ENCODE measurements at regions not wholly inside any gene's neighbourhood (a gene's known extent, or its start where the extent isn't known, plus 50 kb on each side); places are given as distances from the start of the nearest gene placed in this dataset.

GRCh38 chr18:10295751-10296150, 158.7 kb upstream of the APCDD1 start:
- Histone ChIP-seq H3K9me3 (ENCODE audit: severe bottlenecking) (no peaks in the 10 kb centered on the region), H3K27me3 (ENCODE audit: insufficient read depth, poor library complexity, severe bottlenecking) (no peaks in the 10 kb centered on the region), H3K36me3 (ENCODE audit: low read depth) (no peaks in the 10 kb centered on the region), H3K27ac (ENCODE audit: poor library complexity, severe bottlenecking) (no peak overlapping the region), H3K4me1 (ENCODE audit: insufficient read depth, poor library complexity, severe bottlenecking) (no peaks in the 10 kb centered on the region), H3K4me3 (ENCODE audit: severe bottlenecking) (no peak overlapping the region)
- DNase-seq (ENCODE audit: low spot score): no peak
- ATAC-seq (ENCODE audit: low read depth): no peak
- no peak for TF ChIP-seq CTCF (IDR thresholded peaks at IDR 0.05; ENCODE audit: poor library complexity, severe bottlenecking)

- ATAC-seq (ENCODE audit: low read depth): no peak
- H3K36me3 ChIP-seq (ENCODE audit: low read depth): no peaks in the 10 kb centered on the region
- TF ChIP-seq CTCF (IDR thresholded peaks at IDR 0.05; ENCODE audit: poor library complexity, severe bottlenecking): no peak
Measured at GRCh38 chr18:10296491-10296890, 157.9 kb upstream of the APCDD1 start.

GRCh38 chr18:10297086-10297485, 157.3 kb upstream of the APCDD1 start:
- H3K4me1 ChIP-seq (ENCODE audit: insufficient read depth, poor library complexity, severe bottlenecking): no peaks in the 10 kb centered on the region
- H3K36me3 ChIP-seq (ENCODE audit: low read depth): no peaks in the 10 kb centered on the region
- ATAC-seq (ENCODE audit: low read depth) (no peak), DNase-seq (ENCODE audit: low spot score) (no peak)
- H3K4me3 ChIP-seq (ENCODE audit: severe bottlenecking): no peak overlapping the region
- H3K27me3 ChIP-seq (ENCODE audit: insufficient read depth, poor library complexity, severe bottlenecking): no peaks in the 10 kb centered on the region
- H3K9me3 ChIP-seq (ENCODE audit: severe bottlenecking): no peaks in the 10 kb centered on the region
- TF ChIP-seq CTCF (IDR thresholded peaks at IDR 0.05; ENCODE audit: poor library complexity, severe bottlenecking): no peak
- no peak overlapping the region for H3K27ac ChIP-seq (ENCODE audit: poor library complexity, severe bottlenecking)

More at GRCh38 chr18:10296491-10296890, 157.9 kb upstream of the APCDD1 start:
- Histone ChIP-seq H3K4me3 (ENCODE audit: severe bottlenecking) (no peak overlapping the region), H3K27me3 (ENCODE audit: insufficient read depth, poor library complexity, severe bottlenecking) (no peaks in the 10 kb centered on the region), H3K27ac (ENCODE audit: poor library complexity, severe bottlenecking) (no peak overlapping the region), H3K9me3 (ENCODE audit: severe bottlenecking) (no peaks in the 10 kb centered on the region), H3K4me1 (ENCODE audit: insufficient read depth, poor library complexity, severe bottlenecking) (no peaks in the 10 kb centered on the region)
- DNase-seq (ENCODE audit: low spot score): no peak

GRCh38 chr18:10298346-10298745, 156.1 kb upstream of the APCDD1 start:
- Histone ChIP-seq H3K4me3 (ENCODE audit: severe bottlenecking) (no peak overlapping the region), H3K27ac (ENCODE audit: poor library complexity, severe bottlenecking) (no peak overlapping the region), H3K36me3 (ENCODE audit: low read depth) (no peaks in the 10 kb centered on the region), H3K9me3 (ENCODE audit: severe bottlenecking) (no peaks in the 10 kb centered on the region), H3K4me1 (ENCODE audit: insufficient read depth, poor library complexity, severe bottlenecking) (no peaks in the 10 kb centered on the region), H3K27me3 (ENCODE audit: insufficient read depth, poor library complexity, severe bottlenecking) (no peaks in the 10 kb centered on the region)
- ATAC-seq (ENCODE audit: low read depth) (no peak), DNase-seq (ENCODE audit: low spot score) (no peak)
- no peak for TF ChIP-seq CTCF (IDR thresholded peaks at IDR 0.05; ENCODE audit: poor library complexity, severe bottlenecking)

GRCh38 chr18:10299643-10300042, 154.8 kb upstream of the APCDD1 start:
- Histone ChIP-seq H3K9me3 (ENCODE audit: severe bottlenecking) (no peaks in the 10 kb centered on the region), H3K36me3 (ENCODE audit: low read depth) (no peaks in the 10 kb centered on the region), H3K27me3 (ENCODE audit: insufficient read depth, poor library complexity, severe bottlenecking) (no peaks in the 10 kb centered on the region), H3K27ac (ENCODE audit: poor library complexity, severe bottlenecking) (no peak overlapping the region), H3K4me3 (ENCODE audit: severe bottlenecking) (no peak overlapping the region), H3K4me1 (ENCODE audit: insufficient read depth, poor library complexity, severe bottlenecking) (no peaks in the 10 kb centered on the region)
- ATAC-seq (ENCODE audit: low read depth) (no peak), DNase-seq (ENCODE audit: low spot score) (no peak)
- no peak for TF ChIP-seq CTCF (IDR thresholded peaks at IDR 0.05; ENCODE audit: poor library complexity, severe bottlenecking)

All from RWPE2 (cell line).